ENCODE measurements at regions not wholly inside any gene's neighbourhood (a gene's known extent, or its start where the extent isn't known, plus 50 kb on each side); places are given as distances from the start of the nearest gene placed in this dataset.
"Not testable (repeated sequence)": the region's sequence is repeated elsewhere in the genome, so short reads cannot be mapped to it uniquely, and the experiment has no call there.

DNA sequence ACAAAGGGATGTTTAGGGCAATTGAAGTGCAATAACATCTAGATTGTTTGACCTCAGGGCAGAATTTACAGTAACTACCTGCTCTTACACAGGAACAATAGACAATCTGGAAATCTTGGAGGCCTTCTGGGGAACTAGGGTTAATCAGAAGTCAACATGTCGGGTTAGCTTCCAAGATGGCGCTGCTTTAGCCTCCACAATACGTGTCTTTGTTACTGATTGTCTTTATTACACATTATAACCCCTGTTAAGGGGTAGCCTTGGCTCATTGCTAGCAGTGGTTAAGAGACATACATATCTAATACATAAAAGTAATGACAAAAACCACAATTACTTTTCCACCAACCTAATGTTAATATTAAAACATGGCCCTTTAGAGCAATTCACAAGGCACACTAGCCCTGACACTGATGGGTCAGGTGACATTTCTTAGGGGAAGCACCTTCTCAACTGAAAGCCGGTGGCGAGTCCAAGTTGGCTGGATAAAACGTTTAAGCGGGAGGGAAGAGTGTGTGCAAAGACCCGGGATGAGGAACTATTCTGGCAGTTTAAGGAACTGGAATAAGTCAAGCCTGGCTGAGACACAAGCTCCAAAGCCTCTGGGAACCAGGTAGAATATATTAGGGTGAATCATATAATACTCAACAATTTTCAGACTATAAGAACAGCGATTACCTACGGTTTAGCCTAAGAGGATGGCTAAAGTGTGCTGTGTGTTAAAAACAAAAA lies 236.9 kb downstream of the BCAS1 start:
- DNase-seq: no peak

DNA sequence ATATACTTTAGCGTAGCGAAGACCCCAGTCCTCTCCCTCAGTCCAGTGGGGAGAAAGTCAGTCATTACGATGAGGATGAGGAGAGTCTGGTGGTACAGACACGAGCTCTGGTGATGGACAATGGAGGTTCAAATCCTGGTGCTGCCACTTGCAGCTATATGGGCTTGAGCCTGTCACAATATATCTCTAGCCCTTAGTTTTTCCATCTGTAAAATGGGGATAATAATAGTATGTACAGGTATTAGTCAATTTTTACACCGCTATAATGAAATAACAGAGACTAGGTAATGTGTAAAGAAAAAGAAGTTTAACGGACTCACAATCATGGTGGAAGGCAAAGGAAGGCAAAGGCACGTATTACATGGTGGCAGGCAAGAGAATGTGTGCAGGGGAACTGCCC lies 237.9 kb downstream of the BCAS1 start:
- no peak for DNase-seq

GRCh38 chr20:53831812-53832211 lies 238.2 kb upstream of the ZNF217 start:
- no peak for DNase-seq

GRCh38 chr20:53831228-53831627 lies 237.6 kb upstream of the ZNF217 start:
- DNase-seq: no peak

DNA sequence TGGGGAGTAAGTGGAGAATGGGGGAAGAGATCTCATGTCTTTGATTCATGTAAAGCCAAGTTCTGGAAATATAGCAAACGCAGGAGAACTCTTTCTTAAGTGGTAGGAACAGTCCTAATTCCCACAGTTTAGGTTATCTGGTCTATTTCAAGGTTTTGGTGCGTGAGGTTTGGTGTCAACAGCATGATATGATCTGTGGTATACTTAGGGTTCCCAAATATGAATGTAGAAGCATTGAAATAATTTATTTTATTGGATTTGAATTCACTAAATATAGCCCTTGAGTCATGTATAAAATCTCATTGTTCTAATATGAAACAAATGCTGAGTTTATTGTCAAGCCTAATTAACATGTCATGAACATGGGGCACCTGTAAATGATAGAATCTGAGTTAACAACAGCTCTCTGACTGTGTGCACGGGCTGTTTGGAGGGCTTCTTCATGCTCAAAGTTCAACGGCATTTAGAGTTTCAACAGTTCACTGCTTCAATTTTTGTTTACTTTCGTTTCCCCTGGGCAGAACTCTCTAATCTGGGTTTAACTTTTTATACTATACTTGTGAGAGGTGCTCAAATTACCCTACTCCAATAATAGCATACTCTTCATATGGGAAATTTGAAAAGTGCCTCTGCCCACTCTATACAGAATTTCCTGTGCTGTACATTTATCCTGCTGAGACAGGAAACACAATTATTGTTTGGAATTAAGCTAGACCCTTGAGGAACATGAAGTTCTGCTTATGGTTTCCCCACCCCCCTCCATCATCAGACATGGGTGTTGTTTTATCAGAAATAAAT lies 236.3 kb upstream of the ZNF217 start:
- DNase-seq: no peak

DNA sequence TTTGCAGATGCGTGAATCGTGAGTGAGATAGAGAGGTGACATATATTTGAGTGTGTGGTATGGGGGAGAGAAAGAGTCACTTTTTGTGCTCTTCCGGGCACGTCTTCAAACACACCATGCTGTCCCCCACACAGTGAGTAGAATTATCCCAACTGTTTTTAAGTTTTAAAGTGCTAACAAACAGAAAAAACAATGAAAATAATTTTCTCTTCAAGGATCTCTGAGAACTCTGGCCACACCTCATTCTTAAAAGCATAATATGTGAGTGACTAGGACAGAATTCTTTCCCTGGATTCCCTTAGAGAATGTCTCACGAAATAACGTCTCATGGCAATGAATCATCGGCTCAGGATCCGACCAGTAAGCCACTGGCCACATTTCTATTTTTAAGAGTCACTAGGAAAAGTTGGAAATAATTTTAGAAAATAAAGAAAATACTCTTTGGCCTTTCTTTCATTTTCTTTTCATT lies 235.7 kb upstream of the ZNF217 start:
- DNase-seq: no peak

DNA sequence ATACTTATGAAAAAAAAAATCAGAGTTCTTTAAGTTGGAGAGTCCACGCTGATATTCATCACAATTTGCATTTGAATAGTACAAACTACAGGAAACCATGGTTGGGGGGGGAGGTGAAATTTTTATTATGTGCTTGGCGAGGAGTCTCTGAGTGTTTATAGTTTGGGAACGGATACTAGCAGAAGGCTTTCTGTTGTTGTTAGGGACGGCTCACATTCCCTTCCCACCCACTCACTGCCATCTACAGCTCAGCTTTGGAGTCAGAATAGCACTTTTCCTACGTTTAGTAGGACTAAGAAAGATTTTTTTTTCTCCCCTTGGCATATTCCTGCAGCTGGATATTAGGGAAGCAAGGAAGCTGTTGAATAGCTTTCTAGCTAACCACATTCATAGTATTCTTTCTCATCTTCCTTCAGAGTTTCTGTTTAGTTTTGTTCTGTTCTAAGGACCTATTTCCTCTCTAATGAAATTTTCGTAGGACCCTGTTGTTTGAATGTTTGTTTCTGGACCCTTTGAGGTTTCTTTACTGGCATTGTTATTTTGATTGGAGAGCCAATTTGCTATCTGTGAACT lies 235.1 kb upstream of the ZNF217 start:
- no peak for DNase-seq

DNA sequence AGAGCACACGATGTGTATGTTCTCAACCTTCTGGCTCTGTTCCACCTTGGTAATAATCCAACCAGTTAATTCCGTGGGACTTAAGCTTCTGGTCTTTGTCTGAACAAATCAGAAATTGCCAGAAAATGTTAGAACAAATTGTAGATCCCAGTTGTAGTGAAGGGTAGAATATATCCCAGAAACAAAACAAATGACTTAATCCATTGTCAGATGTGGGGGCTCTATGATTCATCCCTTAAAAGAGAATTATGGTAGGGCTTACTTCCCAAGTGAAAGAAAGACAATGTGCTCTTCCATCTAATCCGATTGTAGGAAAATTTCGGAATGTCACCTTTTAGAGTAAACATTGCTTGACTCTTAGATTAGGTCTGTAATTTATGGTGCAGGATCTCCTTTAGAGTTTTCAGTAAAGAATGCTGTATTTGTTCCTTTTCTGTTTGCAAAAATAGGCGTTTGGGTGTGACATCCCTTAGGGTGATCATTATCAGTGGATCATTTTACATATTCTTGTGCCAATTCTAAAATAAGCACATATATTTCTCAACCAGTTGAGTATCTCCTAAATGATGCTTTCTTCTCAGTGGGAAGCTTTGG lies 234.5 kb upstream of the ZNF217 start:
- no peak for DNase-seq

GRCh38 chr20:53827292-53828087 lies 233.9 kb upstream of the ZNF217 start:
- DNase-seq: no peak

- DNase-seq: no peak
Observed at GRCh38 chr20:53826597-53827291, 233.1 kb upstream of the ZNF217 start.

DNA sequence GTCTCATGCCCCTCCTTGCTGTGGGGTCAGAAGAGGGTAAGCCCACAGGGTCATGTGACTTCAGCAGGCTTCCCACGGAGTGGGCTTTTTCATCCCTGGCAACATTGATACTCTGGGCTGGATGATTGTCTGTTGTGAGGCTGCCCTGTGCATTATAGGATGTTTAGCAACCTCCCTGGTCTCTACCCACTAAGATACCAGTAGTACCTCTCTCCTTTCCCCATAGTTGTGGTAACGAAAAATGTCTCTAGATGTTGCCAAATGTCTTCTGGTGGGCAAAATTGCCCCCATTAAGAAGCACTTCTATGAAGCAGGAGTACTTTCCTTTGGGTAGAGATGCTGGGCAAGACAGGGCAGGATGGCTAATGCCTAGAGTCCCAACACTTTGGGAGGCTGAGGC lies 232.5 kb upstream of the ZNF217 start:
- DNase-seq: no peak

DNA sequence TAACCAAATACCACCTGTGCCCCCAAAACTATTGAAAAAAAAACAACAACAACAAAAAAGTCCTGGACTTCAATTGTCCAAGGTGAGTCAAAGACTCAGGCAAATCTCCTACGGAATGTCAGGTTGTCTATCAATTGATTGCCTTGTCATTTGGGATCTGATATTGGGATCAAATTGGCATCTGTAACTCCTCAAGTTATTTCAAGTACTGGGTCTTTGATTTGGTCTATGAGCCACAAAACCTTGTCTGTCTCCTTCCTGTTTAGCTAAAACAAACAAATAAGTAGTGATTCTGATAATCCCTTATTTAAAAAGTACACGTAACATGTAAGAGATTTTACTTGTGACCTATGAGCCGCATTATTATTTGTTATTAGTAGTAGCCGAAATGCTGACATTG lies 231.6 kb upstream of the ZNF217 start:
- DNase-seq: no peak

DNA sequence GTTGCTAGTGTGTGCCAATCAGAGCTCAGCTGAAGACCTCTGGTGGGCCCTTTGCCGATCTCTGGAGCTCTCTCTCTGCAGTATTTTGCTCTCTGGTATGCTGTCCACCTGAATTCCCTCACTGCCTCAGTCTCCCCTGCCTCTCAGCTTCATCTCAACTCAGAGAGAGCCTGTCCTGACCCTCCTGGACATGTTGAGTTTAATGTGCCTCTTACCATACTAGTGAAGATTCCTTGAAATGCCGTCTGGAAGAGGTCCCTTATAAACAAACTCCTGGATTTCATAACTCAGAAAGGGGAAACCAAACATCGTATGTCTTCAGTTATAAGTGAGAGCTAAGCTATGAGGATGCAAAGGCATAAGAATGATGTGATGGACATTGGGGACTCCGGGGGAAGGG lies 231.1 kb upstream of the ZNF217 start:
- no peak for DNase-seq

- DNase-seq: no peak
Observed at GRCh38 chr20:53823121-53823764, 229.6 kb upstream of the ZNF217 start.

GRCh38 chr20:53822534-53822933 lies 228.9 kb upstream of the ZNF217 start:
- no peak for DNase-seq

- DNase-seq: no peak
Observed at GRCh38 chr20:53819973-53820451, 226.4 kb upstream of the ZNF217 start.

- DNase-seq: no peak
Observed at GRCh38 chr20:53818457-53819177, 225.0 kb upstream of the ZNF217 start.

- not testable (repeated sequence) for DNase-seq
Observed at GRCh38 chr20:53817513-53817912, 223.9 kb upstream of the ZNF217 start.

GRCh38 chr20:53816872-53817398 lies 223.3 kb upstream of the ZNF217 start:
- no peak for DNase-seq

DNA sequence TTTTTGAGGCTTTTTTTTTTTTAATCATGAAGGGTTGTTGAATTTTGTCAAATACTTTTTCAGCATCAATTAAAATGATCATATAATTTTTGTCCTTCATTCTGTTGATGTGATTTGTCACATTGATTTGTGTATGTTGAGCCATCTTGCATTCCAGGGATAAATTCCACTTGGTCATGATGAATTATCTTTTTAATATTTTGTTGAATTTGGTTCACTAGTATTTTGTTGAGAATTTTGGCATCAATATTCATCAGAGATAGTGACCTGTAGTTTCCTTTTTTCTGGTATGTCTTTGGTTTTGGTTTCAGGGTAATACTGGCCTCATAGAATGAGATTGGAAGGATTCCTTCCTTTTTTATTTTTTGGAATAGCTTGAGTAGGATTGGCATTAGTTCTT lies 221.9 kb upstream of the ZNF217 start:
- no peak for DNase-seq
